HEK293 (cell line): ENCODE measurements at regions not wholly inside any gene's neighbourhood (a gene's known extent, or its start where the extent isn't known, plus 50 kb on each side); places are given as distances from the start of the nearest gene placed in this dataset.

ENCODE experiments used
- CTCF ChIA-PET: fragments of 350-600 bp; formaldehyde crosslinking; extraction: SDS; loops from one replicate; lab custom pipeline; 2021; ENCODE audit warnings: antibody characterized with exemption; lab: Yijun Ruan, JAX
- POLR2A ChIA-PET: fragments of 300-600 bp; formaldehyde crosslinking; extraction: SDS; loops from one replicate; lab custom pipeline; 2020; ENCODE audit warnings: antibody characterized with exemption, inconsistent platforms; lab: Yijun Ruan, JAX
- H3K27ac ChIP-seq: fragments of 200-500 bp; sonication (Bioruptor generic); 2 replicates; pipeline ENCODE4 v1.5.1; 2014; ENCODE audit warnings: low read depth, low read length, control low read depth, inconsistent platforms; ENCODE audit errors: extremely low read depth
- H3K36me3 ChIP-seq, 2 experiments: fragments of 200-500 bp in 1 of 2; sonication (Bioruptor generic) in 1 of 2; 1 replicate in 1 of 2; 2 replicates in 1 of 2; pipeline ENCODE4 v1.5.1; 2014 to 2017; ENCODE audit warnings: inconsistent platforms in 2 of 2, low read length in 2 of 2; ENCODE audit not compliant: control insufficient read depth in 2 of 2, insufficient read depth in 1 of 2
- H3K4me1 ChIP-seq: fragments of 200-500 bp; sonication (Bioruptor generic); 2 replicates; pipeline ENCODE4 v1.5.1; 2014; ENCODE audit warnings: mild to moderate bottlenecking, low read length, inconsistent platforms; ENCODE audit not compliant: control insufficient read depth, insufficient read depth
- H3K4me3 ChIP-seq: 2 replicates; pipeline ENCODE4 v1.5.1; 2011; ENCODE audit warnings: low read depth, mild to moderate bottlenecking, control low read depth, low read length, moderate library complexity
- H3K9me3 ChIP-seq: fragments of 200-500 bp; sonication (Bioruptor generic); 2 replicates; pipeline ENCODE4 v1.5.1; 2014; ENCODE audit warnings: low read depth, low read length, inconsistent platforms; ENCODE audit not compliant: control insufficient read depth, insufficient read depth
- BCL6B ChIP-seq: fragments of 450-650 bp; formaldehyde crosslinking; IDR thresholded peaks from 2 replicates; pipeline ENCODE4 v1.5.1; 2017; ENCODE audit warnings: missing biosample characterization, missing genetic modification characterization
- HOXA7 ChIP-seq: sonication (generic); formaldehyde crosslinking; IDR thresholded peaks from 2 replicates; pipeline ENCODE4 v1.8.1; 2022; ENCODE audit warnings: missing genetic modification reagents, borderline replicate concordance
- KLF8 ChIP-seq: fragments of 450-650 bp; formaldehyde crosslinking; IDR thresholded peaks from 2 replicates; pipeline ENCODE4 v1.5.1; 2016; ENCODE audit warnings: missing biosample characterization, missing genetic modification characterization
- OSR2 ChIP-seq: fragments of 450-650 bp; formaldehyde crosslinking; IDR thresholded peaks from 2 replicates; pipeline ENCODE4 v1.5.1; 2016; ENCODE audit warnings: missing biosample characterization, missing genetic modification characterization
- PRDM10 ChIP-seq: fragments of 450-650 bp; formaldehyde crosslinking; IDR thresholded peaks from 2 replicates; pipeline ENCODE4 v1.5.1; 2016; ENCODE audit warnings: missing biosample characterization, missing genetic modification characterization
- TCF7L2 ChIP-seq: IDR thresholded peaks from 2 replicates; pipeline ENCODE4 v1.6.1; 2011; ENCODE audit warnings: low read depth, mild to moderate bottlenecking, inconsistent platforms, low read length, moderate library complexity, borderline replicate concordance
- ZBTB6 ChIP-seq: fragments of 450-650 bp; formaldehyde crosslinking; IDR thresholded peaks from 2 replicates; pipeline ENCODE4 v1.5.1; 2017; ENCODE audit warnings: missing biosample characterization, missing genetic modification characterization
- ZBTB8A ChIP-seq: fragments of 450-650 bp; formaldehyde crosslinking; IDR thresholded peaks from 2 replicates; pipeline ENCODE4 v1.5.1; 2016; ENCODE audit warnings: missing biosample characterization, missing genetic modification characterization
- ZNF16 ChIP-seq: fragments of 450-650 bp; formaldehyde crosslinking; IDR thresholded peaks from 2 replicates; pipeline ENCODE4 v1.5.1; 2016; ENCODE audit warnings: low read depth, missing biosample characterization, missing genetic modification characterization
- ZNF350 ChIP-seq: fragments of 450-650 bp; formaldehyde crosslinking; IDR thresholded peaks from 2 replicates; pipeline ENCODE4 v1.5.0; 2017; ENCODE audit warnings: missing biosample characterization, mild to moderate bottlenecking, missing genetic modification characterization
- ZNF394 ChIP-seq: fragments of 450-650 bp; formaldehyde crosslinking; IDR thresholded peaks from 2 replicates; pipeline ENCODE4 v1.5.1; 2016; ENCODE audit warnings: missing biosample characterization, missing genetic modification characterization, mild to moderate bottlenecking, moderate library complexity, borderline replicate concordance
- ZNF423 ChIP-seq: fragments of 450-650 bp; formaldehyde crosslinking; IDR thresholded peaks from 2 replicates; pipeline ENCODE4 v1.5.1; 2016; ENCODE audit warnings: missing biosample characterization, missing genetic modification characterization
- ZNF449 ChIP-seq: fragments of 450-650 bp; formaldehyde crosslinking; IDR thresholded peaks from 2 replicates; pipeline ENCODE4 v1.5.1; 2017; ENCODE audit warnings: missing biosample characterization, mild to moderate bottlenecking, missing genetic modification characterization, moderate library complexity
- ZNF518A ChIP-seq: fragments of 450-650 bp; formaldehyde crosslinking; conservative IDR thresholded peaks from 2 replicates; pipeline ENCODE4 v1.5.1; 2016; ENCODE audit warnings: low read depth, missing biosample characterization, missing genetic modification characterization
- ZNF521 ChIP-seq: fragments of 450-650 bp; formaldehyde crosslinking; IDR thresholded peaks from 2 replicates; pipeline ENCODE4 v1.5.1; 2017; ENCODE audit warnings: missing biosample characterization, mild to moderate bottlenecking, missing genetic modification characterization
- ZNF549 ChIP-seq: fragments of 450-650 bp; IDR thresholded peaks from 2 replicates; pipeline ENCODE4 v1.5.1; 2018; ENCODE audit warnings: missing biosample characterization, missing genetic modification characterization, mild to moderate bottlenecking, inconsistent platforms, moderate library complexity
- ZNF658 ChIP-seq: fragments of 450-650 bp; formaldehyde crosslinking; IDR thresholded peaks from 2 replicates; pipeline ENCODE4; 2016; ENCODE audit warnings: missing biosample characterization, missing genetic modification characterization
- ZNF692 ChIP-seq: fragments of 450-650 bp; formaldehyde crosslinking; IDR thresholded peaks from 2 replicates; pipeline ENCODE4 v1.5.1; 2016; ENCODE audit warnings: missing biosample characterization, missing genetic modification characterization
- ZNF704 ChIP-seq: fragments of 450-650 bp; formaldehyde crosslinking; IDR thresholded peaks from 2 replicates; pipeline ENCODE4 v1.5.1; 2016; ENCODE audit warnings: missing biosample characterization, missing genetic modification characterization

GRCh38 chr4:27206009-27206408, 345.4 kb downstream of the STIM2 start:
- H3K9me3 ChIP-seq = no peaks in the 10 kb centered on the region
- POLR2A ChIA-PET = no interaction called here
- CTCF ChIA-PET = no interaction called here
- no peak for TF ChIP-seq ZNF449 (tag by site-specific recombination)
- TF ChIP-seq ZBTB6 = no peak
- TF ChIP-seq ZBTB8A (tag by site-specific recombination) = no peak
- no peak for TF ChIP-seq TCF7L2
- no peak for TF ChIP-seq ZNF518A (tag by site-specific recombination)
- TF ChIP-seq HOXA7 (CRISPR knock-in tag) = no peak
- no peak for TF ChIP-seq ZNF394 (tag by site-specific recombination)
- TF ChIP-seq BCL6B (tag by site-specific recombination) = no peak
- no peak for TF ChIP-seq ZNF549 (tag by site-specific recombination)
- TF ChIP-seq ZNF692 = no peak
- no peak for TF ChIP-seq ZNF350
- no peak for TF ChIP-seq PRDM10
- TF ChIP-seq KLF8 (tag by site-specific recombination) = no peak
- TF ChIP-seq ZNF423 (tag by site-specific recombination) = no peak
- no peak for TF ChIP-seq ZNF704
- TF ChIP-seq ZNF658 (tag by site-specific recombination) = no peak
- no peak for TF ChIP-seq ZNF16 (tag by site-specific recombination)
- TF ChIP-seq ZNF521 (tag by site-specific recombination) = no peak
- no peak for TF ChIP-seq OSR2 (tag by site-specific recombination)
- TF ChIP-seq, all 188 proteins: peak for 0
- Histone ChIP-seq H3K4me1 (no peaks in the 10 kb centered on the region), H3K4me3 (no peak overlapping the region), H3K27ac (no peak overlapping the region), H3K36me3 (no peaks in the 10 kb centered on the region)
